WTC11 (cell line): ENCODE measurements at regions not wholly inside any gene's neighbourhood (a gene's known extent, or its start where the extent isn't known, plus 50 kb on each side); places are given as distances from the start of the nearest gene placed in this dataset.

Source experiments
- ATAC-seq: fragments of 200-7000 bp; cut with Tn5 transposase; 2 replicates; pipeline ENCODE4 v1.10.0; 2021; ENCODE audit warnings: mild to moderate bottlenecking, moderate library complexity
- CTCF ChIA-PET: fragments of 300-600 bp; sonication (Branson Sonifier 250); formaldehyde crosslinking; loops from one replicate; lab custom pipeline; 2021; ENCODE audit warnings: antibody characterized with exemption; lab: Charles Lee
- POLR2A ChIA-PET: fragments of 350-600 bp; sonication (Branson Sonifier 250); formaldehyde crosslinking; loops from one replicate; lab custom pipeline; 2021; ENCODE audit warnings: antibody characterized with exemption; lab: Charles Lee
- DNase-seq: peaks from one replicate; pipeline ENCODE4 v3.0.0; 2021; ENCODE audit warnings: low spot score
- H3K27ac Mint-ChIP-seq: 2 replicates; pipeline ENCODE4 v1.8.0; 2021; ENCODE audit warnings: mixed read lengths
- H3K27me3 Mint-ChIP-seq: 2 replicates; pipeline ENCODE4 v1.8.0; 2021; ENCODE audit warnings: low read depth, mild to moderate bottlenecking, moderate library complexity, mixed read lengths
- H3K36me3 Mint-ChIP-seq: 2 replicates; pipeline ENCODE4 v1.8.0; 2021; ENCODE audit warnings: mixed read lengths
- H3K4me1 Mint-ChIP-seq: 2 replicates; pipeline ENCODE4 v1.8.0; 2022; ENCODE audit warnings: mixed read lengths
- H3K4me3 Mint-ChIP-seq: 2 replicates; pipeline ENCODE4 v1.8.0; 2021; ENCODE audit warnings: mild to moderate bottlenecking, moderate library complexity, mixed read lengths
- H3K9me3 Mint-ChIP-seq: 2 replicates; pipeline ENCODE4 v1.8.0; 2021; ENCODE audit warnings: mixed read lengths
- ATF1 ChIP-seq: sonication (generic); formaldehyde crosslinking; IDR thresholded peaks from 2 replicates; pipeline ENCODE4 v1.8.1; 2023; ENCODE audit warnings: mild to moderate bottlenecking, moderate library complexity, missing genetic modification reagents
- ELF4 ChIP-seq: sonication (generic); formaldehyde crosslinking; IDR thresholded peaks from 2 replicates; pipeline ENCODE4 v1.8.1; 2022; ENCODE audit warnings: low read depth, mild to moderate bottlenecking, moderate library complexity, missing genetic modification reagents
- EMX1 ChIP-seq: fragments of 250-450 bp; sonication (Bioruptor Pico); IDR thresholded peaks from 2 replicates; pipeline ENCODE4 v1.8.0; 2021; ENCODE audit warnings: mild to moderate bottlenecking
- GRHL2 ChIP-seq: fragments of 250-450 bp; sonication (Bioruptor Pico); IDR thresholded peaks from 2 replicates; pipeline ENCODE4 v1.8.0; 2022; ENCODE audit warnings: mild to moderate bottlenecking, moderate library complexity; ENCODE audit not compliant: insufficient replicate concordance, severe bottlenecking
- GTF2I ChIP-seq: fragments of 250-450 bp; sonication (Bioruptor Pico); conservative IDR thresholded peaks from 2 replicates; pipeline ENCODE4 v1.4.0; 2021; ENCODE audit warnings: mild to moderate bottlenecking
- IRF2 ChIP-seq: sonication (generic); formaldehyde crosslinking; IDR thresholded peaks from 2 replicates; pipeline ENCODE4 v1.8.0; 2022; ENCODE audit warnings: low read depth, missing genetic modification reagents, borderline replicate concordance
- JAZF1 ChIP-seq: fragments of 250-450 bp; sonication (Bioruptor Pico); IDR thresholded peaks from 2 replicates; pipeline ENCODE4 v1.9.0; 2021; ENCODE audit warnings: moderate library complexity, mild to moderate bottlenecking, inconsistent platforms
- KAT7 ChIP-seq: sonication (generic); formaldehyde crosslinking; IDR thresholded peaks from 2 replicates; pipeline ENCODE4 v1.8.1; 2023; ENCODE audit warnings: missing genetic modification reagents, mild to moderate bottlenecking, borderline replicate concordance
- NR1H2 ChIP-seq: sonication (generic); formaldehyde crosslinking; IDR thresholded peaks from 2 replicates; pipeline ENCODE4 v1.9.0; 2021; ENCODE audit warnings: mild to moderate bottlenecking, moderate library complexity, missing genetic modification reagents
- PRRX2 ChIP-seq: fragments of 250-450 bp; sonication (Bioruptor Pico); IDR thresholded peaks from 2 replicates; pipeline ENCODE4 v1.8.0; 2021; ENCODE audit warnings: mild to moderate bottlenecking
- SMAD3 ChIP-seq: sonication (generic); formaldehyde crosslinking; IDR thresholded peaks from 2 replicates; pipeline ENCODE4 v1.8.0; 2022; ENCODE audit warnings: missing genetic modification reagents, mild to moderate bottlenecking, borderline replicate concordance
- SMAD4 ChIP-seq: sonication (generic); formaldehyde crosslinking; IDR thresholded peaks from 2 replicates; pipeline ENCODE4 v1.8.0; 2022; ENCODE audit warnings: mild to moderate bottlenecking, missing genetic modification reagents
- TEAD4 ChIP-seq: sonication (generic); formaldehyde crosslinking; IDR thresholded peaks from 2 replicates; pipeline ENCODE4 v1.8.0; 2022; ENCODE audit warnings: mild to moderate bottlenecking, missing genetic modification reagents
- ZNF317 ChIP-seq: sonication (generic); formaldehyde crosslinking; IDR thresholded peaks from 2 replicates; pipeline ENCODE4 v1.8.1; 2023; ENCODE audit warnings: low read depth, mild to moderate bottlenecking, moderate library complexity, missing genetic modification reagents, borderline replicate concordance
- ZNF396 ChIP-seq: fragments of 250-450 bp; sonication (Bioruptor Pico); IDR thresholded peaks from 2 replicates; pipeline ENCODE4 v1.8.0; 2021; ENCODE audit warnings: mild to moderate bottlenecking, moderate library complexity, borderline replicate concordance
- TF ChIP-seq, protein P1 (sequence below): fragments of 250-450 bp; sonication (Bioruptor Pico); conservative IDR thresholded peaks from 2 replicates; pipeline ENCODE4 v1.9.0; 2021; ENCODE audit warnings: mild to moderate bottlenecking
- TF ChIP-seq, protein P2 (sequence below): sonication (generic); formaldehyde crosslinking; IDR thresholded peaks from 2 replicates; pipeline ENCODE4 v1.8.1; 2022; ENCODE audit warnings: low read depth, mild to moderate bottlenecking, moderate library complexity, missing genetic modification reagents, borderline replicate concordance
- TF ChIP-seq, protein P3 (sequence below): sonication (generic); formaldehyde crosslinking; IDR thresholded peaks from 2 replicates; pipeline ENCODE4 v1.8.1; 2023; ENCODE audit warnings: mild to moderate bottlenecking, missing genetic modification reagents, moderate library complexity
- TF ChIP-seq, protein P4 (sequence below): sonication (generic); formaldehyde crosslinking; IDR thresholded peaks from 2 replicates; pipeline ENCODE4 v1.8.0; 2022; ENCODE audit warnings: mild to moderate bottlenecking, missing genetic modification reagents
- TF ChIP-seq, protein P5 (sequence below): sonication (generic); formaldehyde crosslinking; IDR thresholded peaks from 2 replicates; pipeline ENCODE4 v1.8.0; 2023; ENCODE audit warnings: mild to moderate bottlenecking, missing genetic modification reagents

DNA sequence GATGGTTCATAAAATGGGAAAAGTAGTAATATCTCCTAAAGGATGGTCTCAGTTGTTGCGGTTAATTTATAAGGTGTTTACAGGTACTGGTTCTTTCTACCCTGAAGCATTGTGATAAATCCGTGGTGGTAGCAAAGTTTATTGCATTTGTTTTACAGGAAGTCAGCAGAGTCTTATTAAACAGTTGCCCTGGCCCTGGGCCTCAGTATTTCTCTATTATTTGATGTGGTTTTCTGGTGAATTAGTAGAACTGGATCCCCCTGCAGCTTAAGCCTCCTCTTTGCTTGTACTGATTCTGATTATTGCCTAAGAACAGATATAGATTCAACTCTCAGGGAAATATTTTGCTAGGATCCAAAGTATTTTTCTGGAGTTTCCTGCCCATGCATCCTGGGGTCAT, 76.4 kb upstream of the CD55 start:
- H3K9me3 Mint-ChIP-seq = no peaks in the 10 kb centered on the region
- POLR2A ChIA-PET = no interaction called here
- H3K4me1 Mint-ChIP-seq = peaks cover 4% of the 10 kb centered on the region
- H3K27ac Mint-ChIP-seq = no peak overlapping the region
- CTCF ChIA-PET = interaction anchor here (0.9 to 2.6 kb wide), 2 partner anchors 14 to 25 kb away, joined by 3 to 8 read pairs; no protein-coding TSS in a partner anchor
- DNase-seq (no peak), ATAC-seq (no peak)
- no peak overlapping the region for H3K4me3 Mint-ChIP-seq
- TF ChIP-seq TEAD4 (CRISPR knock-in tag) = no peak
- TF ChIP-seq KAT7 (CRISPR knock-in tag) = no peak
- TF ChIP-seq GTF2I (CRISPR knock-in tag) = no peak
- TF ChIP-seq, protein P1, sequence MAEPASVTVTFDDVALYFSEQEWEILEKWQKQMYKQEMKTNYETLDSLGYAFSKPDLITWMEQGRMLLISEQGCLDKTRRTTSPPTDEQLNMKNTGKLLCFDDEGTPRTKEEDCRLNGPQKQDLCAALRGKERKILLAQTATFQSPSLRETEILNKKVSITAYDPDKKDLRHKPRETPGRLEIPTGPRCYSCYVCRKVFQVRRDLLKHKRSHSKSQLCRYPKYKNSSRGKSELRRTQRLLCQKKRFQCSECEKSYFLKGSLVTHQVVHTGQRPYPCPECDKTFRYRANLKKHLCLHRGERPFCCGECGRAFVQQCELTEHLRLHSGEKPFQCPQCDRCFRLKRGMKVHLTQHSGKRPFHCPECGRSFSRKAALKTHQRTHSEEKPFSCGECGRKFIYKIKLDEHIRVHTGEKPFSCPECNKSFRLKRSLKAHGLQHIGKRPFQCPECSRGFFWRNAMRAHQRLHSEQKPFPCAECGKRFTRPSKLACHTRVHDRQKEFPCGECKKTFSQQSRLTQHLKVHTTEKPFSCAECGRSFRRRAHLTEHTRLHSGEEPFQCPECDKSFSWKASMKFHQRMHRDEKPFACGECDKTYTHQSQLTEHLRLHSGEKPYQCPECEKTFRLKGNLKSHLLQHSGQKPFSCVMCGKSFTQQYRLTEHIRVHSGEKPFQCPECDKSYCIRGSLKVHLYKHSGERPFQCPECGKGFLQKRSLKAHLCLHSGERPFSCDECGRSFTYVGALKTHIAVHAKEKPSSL (CRISPR knock-in tag) = no peak
- TF ChIP-seq PRRX2 = no peak
- TF ChIP-seq ELF4 (CRISPR knock-in tag) = no peak
- TF ChIP-seq ATF1 (CRISPR knock-in tag) = no peak
- no peak for TF ChIP-seq IRF2 (CRISPR knock-in tag)
- TF ChIP-seq, protein P2, sequence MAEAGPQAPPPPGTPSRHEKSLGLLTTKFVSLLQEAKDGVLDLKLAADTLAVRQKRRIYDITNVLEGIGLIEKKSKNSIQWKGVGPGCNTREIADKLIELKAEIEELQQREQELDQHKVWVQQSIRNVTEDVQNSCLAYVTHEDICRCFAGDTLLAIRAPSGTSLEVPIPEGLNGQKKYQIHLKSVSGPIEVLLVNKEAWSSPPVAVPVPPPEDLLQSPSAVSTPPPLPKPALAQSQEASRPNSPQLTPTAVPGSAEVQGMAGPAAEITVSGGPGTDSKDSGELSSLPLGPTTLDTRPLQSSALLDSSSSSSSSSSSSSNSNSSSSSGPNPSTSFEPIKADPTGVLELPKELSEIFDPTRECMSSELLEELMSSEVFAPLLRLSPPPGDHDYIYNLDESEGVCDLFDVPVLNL (CRISPR knock-in tag) = no peak
- no peak for TF ChIP-seq NR1H2 (CRISPR knock-in tag)
- no peak for TF ChIP-seq SMAD3 (CRISPR knock-in tag)
- TF ChIP-seq JAZF1 = no peak
- TF ChIP-seq GRHL2 (CRISPR knock-in tag) = no peak
- TF ChIP-seq ZNF396 = no peak
- no peak for TF ChIP-seq ZNF317 (CRISPR knock-in tag)
- TF ChIP-seq, protein P3, sequence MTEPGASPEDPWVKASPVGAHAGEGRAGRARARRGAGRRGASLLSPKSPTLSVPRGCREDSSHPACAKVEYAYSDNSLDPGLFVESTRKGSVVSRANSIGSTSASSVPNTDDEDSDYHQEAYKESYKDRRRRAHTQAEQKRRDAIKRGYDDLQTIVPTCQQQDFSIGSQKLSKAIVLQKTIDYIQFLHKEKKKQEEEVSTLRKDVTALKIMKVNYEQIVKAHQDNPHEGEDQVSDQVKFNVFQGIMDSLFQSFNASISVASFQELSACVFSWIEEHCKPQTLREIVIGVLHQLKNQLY (CRISPR knock-in tag) = no peak
- TF ChIP-seq, protein P4, sequence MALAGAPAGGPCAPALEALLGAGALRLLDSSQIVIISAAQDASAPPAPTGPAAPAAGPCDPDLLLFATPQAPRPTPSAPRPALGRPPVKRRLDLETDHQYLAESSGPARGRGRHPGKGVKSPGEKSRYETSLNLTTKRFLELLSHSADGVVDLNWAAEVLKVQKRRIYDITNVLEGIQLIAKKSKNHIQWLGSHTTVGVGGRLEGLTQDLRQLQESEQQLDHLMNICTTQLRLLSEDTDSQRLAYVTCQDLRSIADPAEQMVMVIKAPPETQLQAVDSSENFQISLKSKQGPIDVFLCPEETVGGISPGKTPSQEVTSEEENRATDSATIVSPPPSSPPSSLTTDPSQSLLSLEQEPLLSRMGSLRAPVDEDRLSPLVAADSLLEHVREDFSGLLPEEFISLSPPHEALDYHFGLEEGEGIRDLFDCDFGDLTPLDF = no peak
- TF ChIP-seq, protein P5, sequence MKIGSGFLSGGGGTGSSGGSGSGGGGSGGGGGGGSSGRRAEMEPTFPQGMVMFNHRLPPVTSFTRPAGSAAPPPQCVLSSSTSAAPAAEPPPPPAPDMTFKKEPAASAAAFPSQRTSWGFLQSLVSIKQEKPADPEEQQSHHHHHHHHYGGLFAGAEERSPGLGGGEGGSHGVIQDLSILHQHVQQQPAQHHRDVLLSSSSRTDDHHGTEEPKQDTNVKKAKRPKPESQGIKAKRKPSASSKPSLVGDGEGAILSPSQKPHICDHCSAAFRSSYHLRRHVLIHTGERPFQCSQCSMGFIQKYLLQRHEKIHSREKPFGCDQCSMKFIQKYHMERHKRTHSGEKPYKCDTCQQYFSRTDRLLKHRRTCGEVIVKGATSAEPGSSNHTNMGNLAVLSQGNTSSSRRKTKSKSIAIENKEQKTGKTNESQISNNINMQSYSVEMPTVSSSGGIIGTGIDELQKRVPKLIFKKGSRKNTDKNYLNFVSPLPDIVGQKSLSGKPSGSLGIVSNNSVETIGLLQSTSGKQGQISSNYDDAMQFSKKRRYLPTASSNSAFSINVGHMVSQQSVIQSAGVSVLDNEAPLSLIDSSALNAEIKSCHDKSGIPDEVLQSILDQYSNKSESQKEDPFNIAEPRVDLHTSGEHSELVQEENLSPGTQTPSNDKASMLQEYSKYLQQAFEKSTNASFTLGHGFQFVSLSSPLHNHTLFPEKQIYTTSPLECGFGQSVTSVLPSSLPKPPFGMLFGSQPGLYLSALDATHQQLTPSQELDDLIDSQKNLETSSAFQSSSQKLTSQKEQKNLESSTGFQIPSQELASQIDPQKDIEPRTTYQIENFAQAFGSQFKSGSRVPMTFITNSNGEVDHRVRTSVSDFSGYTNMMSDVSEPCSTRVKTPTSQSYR (CRISPR knock-in tag) = no peak
- no peak for TF ChIP-seq SMAD4 (CRISPR knock-in tag)
- no peak for TF ChIP-seq EMX1 (CRISPR knock-in tag)
- TF ChIP-seq, all 79 proteins: peak for 0
- Mint-ChIP-seq H3K27me3 (no peaks in the 10 kb centered on the region), H3K36me3 (no peaks in the 10 kb centered on the region)
